GM18502 (cell line): ENCODE measurements at regions not wholly inside any gene's neighbourhood (a gene's known extent, or its start where the extent isn't known, plus 50 kb on each side); places are given as distances from the start of the nearest gene placed in this dataset.
"Not testable (repeated sequence)": the region's sequence is repeated elsewhere in the genome, so short reads cannot be mapped to it uniquely, and the experiment has no call there.

Experiments
- ATAC-seq: cut with Tn5 transposase; IDR thresholded peaks from one replicate; pipeline ENCODE4 v1.9.1; 2021; ENCODE audit warnings: mild to moderate bottlenecking; ENCODE audit not compliant: unreplicated experiment, poor library complexity

DNA sequence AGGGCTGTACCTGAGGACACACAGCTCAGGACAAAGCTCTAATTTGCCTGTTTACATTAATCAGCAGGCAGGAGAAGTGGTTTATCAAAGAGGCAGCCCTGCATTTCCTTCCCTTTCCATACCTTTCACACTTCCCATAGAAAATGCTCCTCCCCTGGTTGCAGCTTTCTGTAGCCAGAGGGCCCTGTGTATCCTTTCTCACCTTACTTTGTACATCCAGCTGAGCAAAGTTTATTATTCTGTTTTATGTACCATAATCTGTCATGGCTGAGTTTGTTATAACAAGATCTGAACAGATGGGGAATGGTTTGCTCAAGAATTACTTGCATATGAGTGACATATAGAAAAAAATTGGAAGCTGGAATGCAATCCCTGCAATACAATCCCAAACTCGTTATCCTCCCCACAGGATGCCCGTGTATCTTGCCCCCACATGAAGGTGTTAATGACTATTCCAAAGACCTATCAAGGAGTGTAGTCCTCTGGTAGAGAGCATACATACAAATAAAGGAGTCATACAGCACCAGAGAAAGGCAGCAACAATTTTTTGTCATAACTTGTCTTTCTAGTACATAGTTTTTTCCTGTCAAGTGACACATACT lies 1025.8 kb upstream of the KLHL29 start:
- ATAC-seq, result no peak

DNA sequence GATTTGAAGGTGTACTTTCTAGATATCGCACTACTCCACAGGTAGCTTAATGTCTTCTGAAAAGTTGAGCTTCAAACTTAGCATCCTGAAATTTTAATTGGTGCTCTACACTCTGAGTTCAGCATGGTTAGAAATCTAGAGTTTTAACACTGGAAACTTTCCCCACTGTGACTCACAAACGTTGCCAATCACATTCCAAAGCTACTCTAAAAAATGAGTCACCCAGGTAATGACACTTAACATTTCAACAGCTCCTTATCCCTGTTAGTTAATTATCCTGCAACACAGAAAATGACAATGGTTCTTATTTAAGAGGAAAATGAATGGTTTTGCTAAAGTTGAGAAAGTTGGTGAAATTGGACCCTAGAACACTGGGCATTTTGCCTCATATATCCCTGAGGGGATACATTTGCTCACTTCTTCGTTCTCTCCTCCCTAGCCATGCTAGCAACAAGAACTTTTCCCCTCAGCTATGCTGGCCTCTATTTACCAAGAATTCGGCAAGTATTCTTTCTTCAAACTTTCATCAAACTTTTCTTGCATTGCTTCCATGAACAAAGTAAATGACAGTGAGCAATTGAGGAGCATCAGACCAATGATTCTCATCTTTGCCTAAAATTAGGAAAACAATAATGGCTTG lies 1024.1 kb upstream of the KLHL29 start:
- ATAC-seq, result no peak

DNA sequence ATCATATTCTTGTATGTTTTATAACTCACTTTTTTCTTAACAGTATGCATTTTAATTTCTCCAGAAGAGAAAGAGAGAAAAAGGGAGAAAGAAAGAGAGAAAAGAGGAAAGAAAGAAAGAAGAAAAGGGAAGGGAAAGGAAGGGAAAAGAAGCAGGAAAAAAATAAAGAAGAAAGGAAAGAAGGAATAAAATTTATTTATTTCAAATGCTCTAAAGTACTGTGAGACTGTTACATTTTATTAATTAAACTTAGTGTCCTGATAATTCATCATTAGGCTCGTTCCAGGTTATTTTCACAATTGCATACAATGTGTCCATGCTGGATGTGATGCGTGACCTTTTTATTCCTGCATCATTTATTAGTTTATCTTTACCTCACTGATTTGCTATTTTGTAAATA lies 1023.4 kb upstream of the KLHL29 start:
- no peak for ATAC-seq

DNA sequence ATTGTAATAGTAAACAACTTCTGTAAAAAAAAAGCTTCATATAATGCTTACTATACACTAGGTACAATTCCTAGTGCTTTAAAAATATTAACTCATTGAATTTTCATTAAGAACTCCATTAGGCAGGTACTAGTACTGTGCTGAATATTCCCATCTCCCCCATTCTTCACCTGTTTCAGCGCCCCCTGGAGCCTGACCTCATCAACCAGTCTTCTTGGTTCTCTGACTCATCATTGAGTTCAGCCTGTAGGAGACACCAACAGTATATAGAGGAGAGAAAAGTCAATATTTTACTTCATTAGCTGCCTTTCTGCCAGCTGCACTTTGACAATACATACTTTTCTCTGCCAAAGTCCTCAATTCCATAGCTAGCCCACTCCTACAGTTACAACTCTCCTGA lies 1009.9 kb upstream of the KLHL29 start:
- ATAC-seq, result no peak

DNA sequence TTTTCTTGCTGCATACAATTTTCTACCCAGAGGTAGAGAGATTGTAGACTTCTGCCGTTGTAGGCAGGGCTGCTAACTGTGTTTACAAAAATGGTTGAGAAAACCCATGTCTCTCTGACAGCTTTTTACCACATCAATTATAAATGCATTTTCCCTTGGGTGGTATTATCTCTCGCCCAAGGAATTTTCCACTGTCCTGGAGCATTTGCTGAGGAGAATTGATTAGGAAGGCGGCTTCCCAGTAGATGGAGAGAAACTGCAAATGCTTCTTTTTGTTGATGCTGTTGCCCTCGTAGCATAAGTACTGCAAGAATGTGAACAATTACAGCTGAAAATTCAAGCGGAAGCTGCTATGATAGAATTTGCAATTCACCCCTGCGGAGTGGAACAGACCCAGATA lies 1007.7 kb upstream of the KLHL29 start:
- no peak for ATAC-seq

DNA sequence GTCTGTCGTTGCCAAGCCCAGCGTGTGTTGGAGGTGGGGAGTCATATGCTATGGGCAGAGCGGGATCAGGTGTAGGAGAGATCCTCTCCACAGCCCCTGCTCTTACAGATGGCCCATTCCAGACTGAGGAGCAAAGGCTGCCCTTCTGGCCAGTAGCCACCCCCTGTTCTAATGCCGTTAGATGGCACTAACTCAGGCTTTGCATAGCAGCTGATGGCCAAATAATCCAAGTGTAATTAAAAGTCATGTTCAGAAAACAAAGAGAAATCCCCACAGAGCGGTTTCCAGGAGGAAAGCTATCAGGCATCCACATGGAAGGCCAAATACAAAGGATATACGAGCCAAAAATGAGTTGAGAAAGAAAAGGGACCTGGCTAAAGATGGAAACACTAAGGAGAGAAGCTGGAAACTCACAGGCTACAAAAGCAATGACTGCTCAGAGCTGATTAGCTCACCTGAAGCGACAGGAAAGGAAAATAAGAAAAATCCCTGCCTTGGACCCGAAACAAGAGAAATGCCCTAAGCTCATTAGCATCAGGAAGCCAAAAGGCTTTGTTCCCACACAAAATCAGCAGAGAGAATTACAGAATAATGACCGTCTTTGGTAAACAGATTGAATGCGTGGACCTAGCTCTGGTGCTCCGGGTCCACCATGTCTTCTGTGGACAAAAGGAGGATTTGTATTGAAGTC lies 1002.4 kb upstream of the KLHL29 start:
- ATAC-seq, result no peak

DNA sequence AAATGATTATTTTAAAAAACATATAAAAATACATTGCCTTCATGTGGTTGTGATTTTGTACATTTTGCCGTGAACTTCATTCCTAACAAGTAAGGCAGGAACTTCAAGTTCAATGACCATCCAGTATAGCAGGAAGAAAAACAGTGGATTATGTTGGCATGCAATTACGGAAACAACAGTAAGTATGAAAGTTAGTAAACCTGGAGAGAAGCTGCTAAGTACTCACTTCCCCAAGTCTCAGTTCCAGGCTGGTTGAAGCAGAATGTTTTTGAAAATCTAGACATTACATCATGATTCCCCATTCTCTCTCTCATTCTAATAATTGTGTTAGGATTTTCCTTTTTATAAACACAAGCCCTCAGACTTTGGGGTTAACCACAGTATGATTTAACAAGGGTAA lies 987.1 kb upstream of the KLHL29 start:
- ATAC-seq, result no peak

DNA sequence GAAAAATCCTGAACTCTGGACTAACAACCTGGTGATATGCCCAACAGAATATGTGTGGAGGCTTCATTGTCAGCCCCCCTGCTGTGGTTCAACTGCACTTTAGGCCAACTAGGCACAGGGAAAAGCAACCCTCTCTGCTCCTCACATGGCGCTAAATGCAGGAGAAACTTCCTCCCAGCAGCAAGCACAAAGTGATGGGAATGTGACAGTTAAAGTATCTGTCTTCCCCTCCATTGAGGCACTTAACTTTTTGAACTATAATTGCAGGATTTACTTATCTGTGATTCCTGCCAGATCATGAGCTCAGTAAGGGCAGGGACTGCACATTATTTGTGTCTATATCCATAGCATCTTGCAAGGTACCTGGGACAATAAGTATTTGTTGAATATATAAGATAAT lies 981.2 kb upstream of the KLHL29 start:
- no peak for ATAC-seq

DNA sequence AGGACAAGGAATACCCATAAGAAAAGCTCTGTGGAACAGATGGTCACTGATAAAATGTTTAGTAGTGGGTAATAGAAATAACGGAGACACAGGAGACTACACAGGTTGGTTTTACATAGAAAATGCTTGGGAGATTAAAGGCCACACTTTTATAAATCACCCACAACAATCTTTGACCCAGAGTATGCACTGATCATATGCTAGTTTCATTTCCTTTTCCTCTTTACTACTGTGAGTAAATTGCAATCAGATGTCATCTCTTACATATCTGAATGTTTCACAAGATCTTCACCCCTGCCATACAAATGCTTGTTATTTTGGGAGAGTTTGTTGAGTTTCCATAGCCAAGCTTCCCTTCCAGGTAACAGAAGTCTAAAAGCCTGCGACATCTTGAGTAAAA lies 978.4 kb upstream of the KLHL29 start:
- no peak for ATAC-seq

DNA sequence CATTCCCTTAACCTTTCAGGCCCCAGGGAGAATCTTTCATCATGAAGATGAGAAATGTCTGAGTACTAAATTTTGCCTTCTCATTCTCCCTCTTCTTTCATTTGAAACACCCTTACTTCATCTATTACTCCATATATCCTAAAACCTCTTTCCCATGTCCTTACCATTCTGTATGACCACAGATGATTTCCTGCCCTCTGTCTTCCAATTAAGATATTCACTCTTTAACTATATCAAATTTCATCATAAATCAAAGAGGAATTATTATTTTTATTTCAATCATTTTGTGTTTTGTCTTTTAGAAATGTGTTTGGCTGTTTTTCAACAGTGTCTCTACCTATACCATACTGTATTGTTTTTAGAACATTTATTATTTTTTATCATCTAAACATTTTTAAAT lies 964.9 kb upstream of the KLHL29 start:
- no peak for ATAC-seq

DNA sequence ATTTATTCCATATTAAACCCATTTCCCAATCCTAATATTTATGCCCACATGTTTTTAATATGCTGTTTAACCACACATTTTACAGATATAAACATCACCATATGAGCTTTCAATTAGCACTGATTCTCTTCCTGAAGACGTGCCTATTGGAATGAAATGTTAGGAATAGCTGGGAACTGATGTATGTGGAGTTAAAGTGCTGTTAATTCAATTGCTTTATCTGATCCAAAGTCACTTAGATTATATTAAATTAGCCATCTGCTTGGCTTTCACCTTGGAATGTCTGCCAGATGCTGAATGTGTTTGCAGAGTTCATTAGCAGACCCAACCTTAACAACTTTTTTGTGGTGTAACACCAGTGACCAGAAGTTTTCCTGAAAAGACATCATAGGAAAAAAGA lies 942.9 kb upstream of the KLHL29 start:
- no peak for ATAC-seq

DNA sequence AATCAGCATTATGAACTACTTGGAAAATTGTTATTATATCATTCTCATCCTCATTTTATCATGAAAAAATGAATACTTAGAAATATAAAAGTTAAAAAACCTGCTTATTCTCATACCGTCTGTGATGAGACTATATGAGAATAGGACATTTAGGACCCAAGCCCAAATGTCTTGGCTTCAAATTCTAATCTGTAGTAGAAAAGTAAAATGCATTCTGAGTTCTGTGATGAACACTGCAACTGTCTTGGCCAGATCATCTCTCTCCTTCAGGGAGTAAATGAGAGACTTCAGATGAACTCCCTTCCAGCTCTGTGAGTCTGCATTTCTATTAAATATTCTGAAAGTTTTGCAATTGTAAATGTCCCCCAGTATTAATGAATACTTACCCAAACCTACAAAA lies 940.7 kb upstream of the KLHL29 start:
- no peak for ATAC-seq

DNA sequence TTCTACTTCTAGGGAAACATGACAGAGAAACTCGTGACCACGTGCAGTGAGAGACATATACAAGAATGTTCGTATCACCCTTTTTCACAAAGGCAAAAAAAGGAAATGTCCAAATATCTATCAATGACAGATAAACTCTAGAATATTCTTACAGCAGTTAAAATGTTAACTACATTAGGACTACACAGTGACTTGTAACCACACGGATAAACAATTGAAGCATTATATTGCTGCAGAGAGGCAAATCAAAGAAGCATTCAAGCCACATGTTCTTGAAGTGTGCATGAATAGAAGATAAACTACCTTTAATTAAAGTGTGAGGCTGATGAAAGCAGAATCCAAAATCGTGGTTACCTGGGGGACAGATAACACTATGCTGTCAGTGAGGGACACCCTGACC lies 935.3 kb upstream of the KLHL29 start:
- no peak for ATAC-seq

DNA sequence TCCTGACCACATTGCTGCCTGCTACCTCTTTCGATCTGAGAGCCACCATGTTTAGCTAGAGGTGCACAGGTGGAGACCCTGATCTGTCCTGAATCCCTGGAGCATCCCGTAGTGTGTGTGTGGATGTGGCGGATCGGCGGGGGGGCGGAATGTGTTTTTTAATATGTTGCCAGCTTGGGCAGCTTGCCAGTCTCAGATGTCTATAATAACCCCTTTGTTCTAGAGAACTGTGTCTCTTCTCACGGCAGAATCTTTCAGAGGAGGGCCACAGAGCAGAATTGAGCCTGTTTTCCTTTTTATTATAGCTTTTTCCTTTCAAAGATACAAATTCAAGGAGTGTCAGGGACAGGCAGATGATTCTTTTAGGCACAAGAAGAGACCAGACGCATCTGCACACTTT lies 934.1 kb upstream of the KLHL29 start:
- ATAC-seq, result no peak

DNA sequence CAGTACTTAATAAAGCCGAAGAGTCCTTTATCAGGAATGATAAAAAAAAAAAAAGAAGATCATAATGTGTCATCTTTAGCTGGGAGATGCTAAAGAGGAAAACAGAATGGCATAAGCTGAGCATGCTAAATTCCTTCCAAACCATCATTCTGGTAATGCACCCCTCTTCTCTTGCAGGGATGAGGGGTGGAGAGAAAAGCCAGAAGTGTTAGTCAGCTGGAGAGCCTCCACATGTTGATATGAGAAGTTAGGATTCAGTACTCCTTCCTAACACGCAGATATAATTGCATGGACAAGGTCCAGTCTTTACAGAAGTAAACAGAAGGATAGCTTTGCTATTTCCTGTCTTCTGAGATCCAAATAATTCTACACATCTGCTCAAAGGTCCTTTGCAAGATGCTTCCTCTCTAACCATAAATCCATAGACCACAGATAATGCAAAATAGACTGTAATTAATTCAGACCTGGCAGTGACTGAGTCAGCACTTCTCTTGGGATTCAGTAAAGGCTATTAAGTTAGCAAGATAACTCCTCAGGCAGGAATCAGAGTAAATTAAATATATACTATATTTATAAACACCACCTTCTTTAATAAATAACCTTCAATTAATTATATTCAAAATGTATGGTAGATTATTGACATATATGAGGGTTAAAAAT lies 930.0 kb upstream of the KLHL29 start:
- no peak for ATAC-seq

DNA sequence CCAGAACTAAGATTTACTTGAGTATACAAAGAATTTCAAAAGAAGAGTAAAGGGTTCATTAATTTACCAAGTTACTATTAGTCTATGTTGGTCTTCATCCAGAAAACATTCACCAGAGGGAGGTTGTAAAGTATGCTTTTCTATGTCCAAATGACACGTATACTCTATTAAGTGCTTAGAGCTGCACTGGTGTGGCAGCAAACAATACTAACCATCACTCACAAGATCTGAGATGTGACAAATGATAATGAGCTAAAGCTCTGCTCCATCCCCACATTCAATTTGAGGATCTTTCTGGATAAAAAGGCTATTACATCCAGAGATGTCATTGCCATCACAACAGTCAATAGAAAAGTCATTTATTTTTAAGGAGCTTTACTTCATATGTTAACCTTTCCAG lies 926.5 kb upstream of the KLHL29 start:
- no peak for ATAC-seq

DNA sequence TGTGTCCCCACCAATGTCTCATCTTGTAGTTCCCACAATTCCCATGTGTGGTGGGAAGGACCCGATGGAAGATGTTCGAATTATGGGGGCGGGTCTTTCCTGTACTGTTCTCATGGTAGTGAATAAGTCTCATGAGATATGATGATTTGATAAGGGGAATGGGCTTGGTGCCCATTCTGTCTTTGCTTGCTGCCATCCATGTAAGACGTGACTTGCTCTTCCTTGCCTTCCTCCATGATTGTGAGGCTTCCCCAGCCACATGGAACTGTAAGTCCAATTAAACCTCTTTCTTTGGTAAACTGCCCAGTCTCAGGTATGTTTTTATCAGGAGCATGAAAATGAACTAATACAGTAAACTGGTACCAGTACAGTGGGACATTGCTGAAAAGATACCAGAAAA lies 909.9 kb upstream of the KLHL29 start:
- ATAC-seq, result not testable (repeated sequence)

DNA sequence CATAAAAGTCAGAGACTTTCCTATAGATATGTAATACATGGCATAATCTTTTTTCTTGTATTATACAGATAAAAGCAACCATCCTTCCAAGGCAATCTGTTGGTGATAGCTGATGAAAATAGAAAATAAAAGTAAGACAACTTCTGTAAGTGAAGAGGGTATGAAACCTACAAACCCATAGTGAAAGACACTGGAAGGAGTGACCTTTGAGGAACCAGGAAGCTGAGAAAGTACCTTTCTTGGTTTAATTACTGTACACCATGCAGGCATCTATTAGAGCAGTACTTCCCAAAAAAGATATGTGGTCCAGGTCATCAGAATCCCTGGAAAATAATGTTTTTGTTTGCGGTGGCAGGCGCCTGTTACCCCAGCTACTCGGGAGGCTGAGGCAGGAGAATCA lies 906.6 kb upstream of the KLHL29 start:
- no peak for ATAC-seq

DNA sequence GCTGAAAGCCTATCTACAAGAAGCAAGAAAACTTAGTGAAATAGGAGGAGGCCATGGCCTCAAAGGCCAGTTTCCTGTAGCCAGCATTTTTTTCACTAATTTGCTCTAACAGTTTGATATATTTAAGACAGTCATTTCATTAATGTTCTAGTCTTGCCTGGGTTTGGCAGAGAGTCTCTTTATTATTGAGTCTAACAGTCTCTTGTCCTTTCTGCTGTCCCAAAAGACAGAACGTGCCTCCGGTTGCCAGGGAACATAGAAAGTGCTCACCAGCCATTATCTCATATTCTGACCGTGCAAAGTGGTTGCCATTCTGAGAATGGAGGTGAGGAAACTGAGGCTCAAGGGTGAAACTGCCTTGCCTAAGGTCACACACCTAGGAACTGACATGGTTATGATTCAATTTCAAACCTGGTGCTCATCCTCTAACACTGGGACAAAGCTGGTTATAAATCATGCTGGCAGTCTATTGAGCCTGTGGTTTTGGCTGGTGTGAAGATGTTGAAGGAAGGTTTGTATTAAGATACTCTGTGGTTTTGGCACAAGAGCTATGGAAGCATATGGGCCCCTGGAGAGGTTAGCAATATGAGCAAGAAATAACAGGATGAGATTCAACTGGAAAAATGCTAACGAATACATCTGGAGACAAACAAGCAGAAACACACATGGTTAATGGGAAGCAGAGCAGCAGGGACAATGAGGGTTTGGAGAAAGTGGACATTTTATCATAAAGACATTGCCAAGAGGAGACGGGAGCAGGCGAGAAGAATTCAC lies 903.3 kb upstream of the KLHL29 start:
- ATAC-seq, result no peak

DNA sequence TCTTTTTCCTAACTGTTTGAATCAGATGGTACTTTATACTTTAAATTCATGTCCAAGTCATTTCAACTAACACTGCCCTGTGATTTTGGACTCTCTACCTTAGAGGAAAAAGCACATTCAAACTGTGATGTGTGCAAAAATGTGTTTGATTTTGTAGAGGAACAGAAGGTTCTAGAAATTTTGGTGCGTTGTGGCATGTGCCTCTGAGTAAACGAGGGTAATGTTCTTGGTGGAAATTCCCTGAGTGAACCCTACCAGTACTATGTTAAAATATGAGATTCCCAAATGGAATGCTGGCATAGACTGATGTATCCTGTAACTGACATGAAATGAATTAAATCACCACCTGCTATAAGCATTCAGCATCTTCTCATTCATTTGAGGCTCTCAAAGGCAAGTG lies 901.9 kb upstream of the KLHL29 start:
- no peak for ATAC-seq

DNA sequence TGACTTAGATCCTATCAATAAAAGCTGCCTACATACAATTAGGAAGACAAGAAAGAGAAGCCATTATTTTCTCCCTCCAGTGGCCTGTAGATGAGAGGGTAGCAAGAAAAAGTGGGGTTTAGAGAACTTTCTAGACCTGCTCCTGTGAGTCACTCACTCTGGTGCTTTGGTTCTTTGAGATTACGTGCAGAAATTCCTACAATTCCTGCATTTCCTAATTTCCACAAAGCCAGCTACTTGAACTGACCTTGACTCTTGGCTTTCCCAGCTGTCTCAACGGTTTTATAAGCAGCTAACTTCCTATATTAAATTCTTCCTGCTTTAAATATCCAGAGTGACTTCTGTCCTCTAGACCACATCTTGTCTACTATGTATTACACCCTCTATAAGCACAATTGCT lies 899.5 kb upstream of the KLHL29 start:
- ATAC-seq, result no peak
